Myocyte (in vitro differentiated cells): ENCODE measurements at regions not wholly inside any gene's neighbourhood (a gene's known extent, or its start where the extent isn't known, plus 50 kb on each side); places are given as distances from the start of the nearest gene placed in this dataset.

Experiments used
- DNase-seq: peaks from one replicate; pipeline ENCODE4 v3.0.0-alpha.2; 2012; ENCODE audit warnings: low read depth

- DNase-seq: no peak
Observed at GRCh38 chr2:30046979-30047378, 99.8 kb upstream of the YPEL5 start.

DNA sequence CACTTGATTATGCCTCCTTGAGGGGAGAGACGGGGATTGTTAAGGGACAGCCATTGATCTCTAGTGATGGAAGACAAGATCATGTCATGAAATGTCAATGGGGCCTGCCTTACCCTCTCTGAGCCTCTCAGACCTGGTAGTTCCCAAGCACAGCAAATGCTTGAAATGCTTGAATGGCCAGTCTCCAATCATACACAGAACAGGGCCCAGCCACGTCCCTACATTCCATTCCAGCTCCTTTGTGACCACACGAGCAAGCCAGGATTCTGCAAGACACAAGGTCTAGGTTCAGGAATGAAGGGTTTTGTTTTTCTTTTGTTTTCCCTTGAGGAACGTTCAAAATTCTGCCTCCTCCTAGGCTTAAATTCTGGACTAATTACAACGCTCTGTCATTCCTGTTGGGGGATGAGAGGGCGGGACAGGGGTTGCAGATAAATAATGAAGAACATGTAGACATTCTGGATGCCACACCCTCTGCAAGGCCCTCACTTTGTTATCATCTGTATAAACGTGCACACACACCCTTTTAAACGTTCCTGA, 98.1 kb upstream of the YPEL5 start:
- no peak for DNase-seq

DNA sequence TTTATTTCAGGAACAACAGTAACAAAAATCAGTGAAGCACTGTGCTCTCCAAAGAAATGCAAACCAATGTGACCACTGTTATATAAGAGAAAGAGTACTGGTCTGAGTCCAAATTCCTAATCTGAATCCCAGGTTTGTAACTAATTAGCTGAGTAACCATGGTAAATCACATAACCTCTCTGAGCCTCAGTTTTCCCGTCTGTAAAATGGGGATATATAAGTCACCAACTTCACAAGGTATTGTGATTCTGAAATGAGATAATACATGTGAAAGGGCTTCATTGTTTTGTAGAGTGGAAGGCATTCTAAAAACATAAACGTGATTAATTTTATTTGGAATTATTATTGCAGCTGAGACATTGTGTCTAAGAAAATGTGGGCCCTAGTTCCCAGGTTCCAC, 91.3 kb upstream of the YPEL5 start:
- DNase-seq: no peak

- no peak for DNase-seq
Observed at GRCh38 chr2:30060562-30060961, 86.2 kb upstream of the YPEL5 start.

DNA sequence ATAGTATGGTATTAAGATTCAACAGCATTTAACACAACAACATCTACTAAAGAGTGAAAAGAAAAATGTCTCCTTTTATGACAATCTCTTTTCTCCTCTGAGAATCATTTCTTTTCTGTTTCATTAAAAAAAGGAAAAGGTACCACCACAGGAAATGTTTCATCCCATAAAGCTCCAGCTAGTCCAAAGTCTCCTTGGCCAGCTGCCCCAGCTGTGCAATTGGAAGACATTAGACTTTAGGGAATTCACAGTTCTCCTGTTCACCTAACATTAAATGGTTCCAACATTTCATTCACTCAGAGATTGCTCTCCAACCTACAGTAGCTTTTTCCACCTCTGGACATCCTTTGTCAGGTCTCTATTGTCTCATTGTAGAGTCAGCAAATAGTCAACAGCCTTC, 78.7 kb upstream of the YPEL5 start:
- no peak for DNase-seq

DNA sequence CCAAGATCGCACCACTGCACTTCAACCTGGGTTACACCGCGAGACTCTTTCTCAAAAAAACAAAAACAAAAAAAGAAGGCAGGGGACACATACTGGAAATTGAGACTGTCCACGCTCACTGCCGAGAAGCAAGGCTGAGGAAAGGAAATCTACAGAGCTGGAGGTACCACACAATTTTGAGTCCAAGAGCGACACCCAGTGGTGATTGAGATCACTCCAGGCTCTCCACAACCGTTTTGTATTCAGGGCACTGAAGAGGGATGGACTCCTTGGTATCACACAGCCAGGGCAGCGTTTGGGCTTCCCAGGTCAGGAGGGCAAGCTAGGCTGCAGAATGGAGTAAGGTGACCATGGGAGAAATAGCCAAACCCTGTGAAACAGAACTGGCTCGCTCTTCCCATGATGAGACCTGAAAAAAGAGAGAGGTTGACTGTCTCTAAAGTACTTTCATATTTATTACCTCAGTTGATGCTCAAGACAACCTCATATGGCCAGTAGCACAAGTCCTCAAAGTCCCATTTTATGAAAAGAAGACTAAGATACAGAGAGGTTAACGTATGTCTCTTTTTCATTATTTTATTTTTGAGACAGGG, 74.5 kb upstream of the YPEL5 start:
- DNase-seq: peak; percentile 85

DNA sequence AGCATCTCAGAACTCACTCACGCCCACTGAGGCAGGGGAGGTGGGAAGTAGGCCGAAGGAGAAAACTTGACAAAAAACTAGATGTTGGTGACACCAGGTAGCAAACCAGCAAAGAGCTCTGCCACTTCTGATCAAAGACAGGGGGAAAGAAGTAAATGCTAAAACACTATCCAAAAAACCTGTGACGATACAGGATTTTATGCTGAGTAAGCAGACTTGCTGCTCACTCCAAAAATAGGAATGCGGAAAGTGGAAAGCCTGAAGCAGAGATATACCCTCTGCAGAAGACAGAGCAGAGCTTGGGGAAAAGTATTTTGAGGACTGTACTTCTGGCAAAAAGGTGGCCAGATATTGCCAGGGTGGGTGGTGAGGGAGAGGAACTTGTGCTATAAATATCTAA, 73.3 kb upstream of the YPEL5 start:
- no peak for DNase-seq

GRCh38 chr2:30074023-30074422, 72.8 kb upstream of the YPEL5 start:
- DNase-seq: no peak

- no peak for DNase-seq
Observed at GRCh38 chr2:30078521-30078920, 68.3 kb upstream of the YPEL5 start.

GRCh38 chr2:30084915-30085314, 61.9 kb upstream of the YPEL5 start:
- DNase-seq: no peak

GRCh38 chr2:30089171-30089570, 57.6 kb upstream of the YPEL5 start:
- DNase-seq: no peak

DNA sequence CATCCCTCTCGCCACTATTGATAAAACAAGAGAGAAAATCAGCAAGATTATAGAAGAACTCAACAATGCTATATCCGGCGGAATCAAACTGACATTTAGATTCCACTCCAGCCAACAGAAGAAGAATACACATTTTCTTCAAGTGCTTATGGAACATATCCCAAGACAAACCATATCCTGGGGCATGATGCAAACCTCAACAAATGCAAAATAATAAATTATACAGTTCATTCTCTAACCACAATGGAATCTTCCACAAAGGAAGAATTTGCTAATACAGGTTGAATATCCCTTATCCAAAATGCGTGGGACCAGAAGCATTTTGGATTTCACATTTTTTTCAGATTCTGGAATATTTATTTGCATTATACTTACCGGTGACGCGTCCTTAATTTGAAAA, 51.4 kb upstream of the YPEL5 start:
- no peak for DNase-seq

- no peak for DNase-seq
Observed at GRCh38 chr2:30096451-30096850, 50.4 kb upstream of the YPEL5 start.
